GM12878 (cell line): ENCODE measurements at regions not wholly inside any gene's neighbourhood (a gene's known extent, or its start where the extent isn't known, plus 50 kb on each side); places are given as distances from the start of the nearest gene placed in this dataset.

Experiments used
- BHLHE40 ChIP-seq, 2 experiments: fragments of 450-650 bp in 1 of 2; IDR thresholded peaks; 2 replicates each; pipeline ENCODE4 v1.6.1; 2011 to 2017; ENCODE audit warnings: low read depth in 2 of 2, borderline replicate concordance in 1 of 2, improper control_type of control experiment in 1 of 2, low read length in 1 of 2, mild to moderate bottlenecking in 1 of 2
- EZH2 ChIP-seq: IDR thresholded peaks from 2 replicates; pipeline ENCODE4 v1.6.1; 2012; ENCODE audit warnings: low read depth, mild to moderate bottlenecking, control low read depth, inconsistent platforms, low read length, borderline replicate concordance; ENCODE audit not compliant: control insufficient read depth
- RAD21 ChIP-seq: IDR thresholded peaks from 2 replicates; pipeline ENCODE4 v1.6.1; 2011; ENCODE audit warnings: mild to moderate bottlenecking, low read depth, low read length, moderate library complexity; ENCODE audit not compliant: insufficient read depth

DNA sequence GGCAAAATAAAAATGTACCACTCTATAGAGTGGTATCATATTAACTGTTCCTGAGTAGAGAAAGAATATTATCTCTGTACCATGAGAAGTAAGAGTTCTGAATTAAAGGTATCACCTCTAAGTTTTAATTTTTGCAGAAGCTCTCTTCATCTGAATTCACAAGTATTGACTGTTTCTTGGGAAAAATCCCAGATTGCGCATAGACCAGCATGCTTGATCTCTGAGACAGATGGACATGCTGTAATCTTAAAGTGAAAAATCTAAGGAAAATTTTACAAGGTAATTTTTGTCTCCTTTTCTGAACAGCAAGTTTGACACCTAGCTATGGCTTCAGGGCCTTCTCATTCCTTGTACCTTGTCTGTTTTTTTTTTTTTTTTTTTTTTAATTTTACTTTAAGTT, 1050.7 kb upstream of the RBFOX1 start:
- TF ChIP-seq BHLHE40 (IDR thresholded peaks at IDR 0.05; ENCODE audit: borderline replicate concordance in 1 of 2, low read depth in 2 of 2, low read length in 1 of 2) (no peak), RAD21 (no peak), EZH2 (no peak)
